ENCODE measurements at regions not wholly inside any gene's neighbourhood (a gene's known extent, or its start where the extent isn't known, plus 50 kb on each side); places are given as distances from the start of the nearest gene placed in this dataset.

GRCh38 chr12:28027328-28027727 lies 54.8 kb upstream of the PTHLH start:
- no peak for TF ChIP-seq RAD21 (IDR thresholded peaks at IDR 0.05; ENCODE audit: low read depth)
- TF ChIP-seq, protein P1, sequence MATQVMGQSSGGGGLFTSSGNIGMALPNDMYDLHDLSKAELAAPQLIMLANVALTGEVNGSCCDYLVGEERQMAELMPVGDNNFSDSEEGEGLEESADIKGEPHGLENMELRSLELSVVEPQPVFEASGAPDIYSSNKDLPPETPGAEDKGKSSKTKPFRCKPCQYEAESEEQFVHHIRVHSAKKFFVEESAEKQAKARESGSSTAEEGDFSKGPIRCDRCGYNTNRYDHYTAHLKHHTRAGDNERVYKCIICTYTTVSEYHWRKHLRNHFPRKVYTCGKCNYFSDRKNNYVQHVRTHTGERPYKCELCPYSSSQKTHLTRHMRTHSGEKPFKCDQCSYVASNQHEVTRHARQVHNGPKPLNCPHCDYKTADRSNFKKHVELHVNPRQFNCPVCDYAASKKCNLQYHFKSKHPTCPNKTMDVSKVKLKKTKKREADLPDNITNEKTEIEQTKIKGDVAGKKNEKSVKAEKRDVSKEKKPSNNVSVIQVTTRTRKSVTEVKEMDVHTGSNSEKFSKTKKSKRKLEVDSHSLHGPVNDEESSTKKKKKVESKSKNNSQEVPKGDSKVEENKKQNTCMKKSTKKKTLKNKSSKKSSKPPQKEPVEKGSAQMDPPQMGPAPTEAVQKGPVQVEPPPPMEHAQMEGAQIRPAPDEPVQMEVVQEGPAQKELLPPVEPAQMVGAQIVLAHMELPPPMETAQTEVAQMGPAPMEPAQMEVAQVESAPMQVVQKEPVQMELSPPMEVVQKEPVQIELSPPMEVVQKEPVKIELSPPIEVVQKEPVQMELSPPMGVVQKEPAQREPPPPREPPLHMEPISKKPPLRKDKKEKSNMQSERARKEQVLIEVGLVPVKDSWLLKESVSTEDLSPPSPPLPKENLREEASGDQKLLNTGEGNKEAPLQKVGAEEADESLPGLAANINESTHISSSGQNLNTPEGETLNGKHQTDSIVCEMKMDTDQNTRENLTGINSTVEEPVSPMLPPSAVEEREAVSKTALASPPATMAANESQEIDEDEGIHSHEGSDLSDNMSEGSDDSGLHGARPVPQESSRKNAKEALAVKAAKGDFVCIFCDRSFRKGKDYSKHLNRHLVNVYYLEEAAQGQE (IDR thresholded peaks at IDR 0.05; ENCODE audit: low read depth): no peak

Data from Ishikawa (cell line).